ENCODE measurements at regions not wholly inside any gene's neighbourhood (a gene's known extent, or its start where the extent isn't known, plus 50 kb on each side); places are given as distances from the start of the nearest gene placed in this dataset.

- intact Hi-C loops (cut with micrococcal nuclease) = no loop called here
- no peaks in the 10 kb centered on the region for H3K9me3 ChIP-seq (replicated peaks; ENCODE audit: control insufficient read depth, insufficient read depth, low read length)
- no peaks in the 10 kb centered on the region for H3K9me1 ChIP-seq (replicated peaks; ENCODE audit: control insufficient read depth, extremely low read depth, insufficient read depth, low read length)
- no peaks in the 10 kb centered on the region for H3K4me1 ChIP-seq (ENCODE audit: control insufficient read depth, extremely low read depth, insufficient read depth, low read length)
- BruUV-seq (replicated peaks) = no TSS peak
- dilution Hi-C loops (cut with MboI; ENCODE audit: extremely low pct_ligation_motif_present, low sequenced_read_pairs) = no loop called here
- DNase-seq (ENCODE audit: low read depth, low spot score) = no peak
- H2AFZ ChIP-seq (ENCODE audit: low read depth, low read length) = no peak overlapping the region
- no peak overlapping the region for H3K27ac ChIP-seq (ENCODE audit: insufficient read depth, low read depth, low read length)
- no peak overlapping the region for H3K4me2 ChIP-seq (ENCODE audit: insufficient read depth, low read length)
- FAIRE-seq = no peak
- ChIA-PET CTCF (interaction anchor here (1.4 kb wide), 1 partner anchor 15 kb away, joined by 3 read pairs; no protein-coding TSS in a partner anchor), POLR2A (no interaction called here)
- no peak overlapping the region for H3K9ac ChIP-seq (replicated peaks; ENCODE audit: extremely low read depth, insufficient read depth, low read length)
- no peaks in the 10 kb centered on the region for H4K20me1 ChIP-seq (replicated peaks; ENCODE audit: control insufficient read depth, extremely low read depth, insufficient read depth, low read length)
- H3K27me3 ChIP-seq (ENCODE audit: control insufficient read depth in 2 of 2, insufficient read depth in 2 of 2, low read length in 2 of 2) = no peaks in the 10 kb centered on the region
- H3K79me2 ChIP-seq (ENCODE audit: control insufficient read depth, insufficient read depth, low read length) = no peaks in the 10 kb centered on the region
- no peak overlapping the region for H3K4me3 ChIP-seq (replicated peaks in 1 of 3; ENCODE audit: insufficient read depth in 1 of 3, low read depth in 1 of 3, low read length in 3 of 3)
- no peaks in the 10 kb centered on the region for H3K36me3 ChIP-seq (ENCODE audit: control insufficient read depth in 2 of 2, extremely low read depth in 1 of 2, insufficient read depth in 2 of 2, low read length in 2 of 2)
- TF ChIP-seq EZH2 (IDR thresholded peaks at IDR 0.05; ENCODE audit: borderline replicate concordance, low read depth, low read length, severe bottlenecking) = no peak
- no peak for TF ChIP-seq GATA2 (IDR thresholded peaks at IDR 0.05; ENCODE audit: insufficient read depth, insufficient read length, low read depth, low read length)
Measured at GRCh38 chr5:103718108-103718507, 155.5 kb upstream of the NUDT12 start.

- Histone ChIP-seq H3K4me1 (ENCODE audit: control insufficient read depth, extremely low read depth, insufficient read depth, low read length) (no peaks in the 10 kb centered on the region), H3K4me3 (replicated peaks in 1 of 3; ENCODE audit: insufficient read depth in 1 of 3, low read depth in 1 of 3, low read length in 3 of 3) (no peak overlapping the region), H3K9me1 (replicated peaks; ENCODE audit: control insufficient read depth, extremely low read depth, insufficient read depth, low read length) (no peaks in the 10 kb centered on the region), H3K36me3 (ENCODE audit: control insufficient read depth in 2 of 2, extremely low read depth in 1 of 2, insufficient read depth in 2 of 2, low read length in 2 of 2) (no peaks in the 10 kb centered on the region), H2AFZ (ENCODE audit: low read depth, low read length) (no peak overlapping the region), H3K9me3 (replicated peaks; ENCODE audit: control insufficient read depth, insufficient read depth, low read length) (no peaks in the 10 kb centered on the region), H3K4me2 (ENCODE audit: insufficient read depth, low read length) (no peak overlapping the region), H4K20me1 (replicated peaks; ENCODE audit: control insufficient read depth, extremely low read depth, insufficient read depth, low read length) (no peaks in the 10 kb centered on the region), H3K9ac (replicated peaks; ENCODE audit: extremely low read depth, insufficient read depth, low read length) (no peak overlapping the region), H3K79me2 (ENCODE audit: control insufficient read depth, insufficient read depth, low read length) (no peaks in the 10 kb centered on the region), H3K27me3 (ENCODE audit: control insufficient read depth in 2 of 2, insufficient read depth in 2 of 2, low read length in 2 of 2) (no peaks in the 10 kb centered on the region), H3K27ac (ENCODE audit: insufficient read depth, low read depth, low read length) (no peak overlapping the region)
- dilution Hi-C loops (cut with MboI; ENCODE audit: extremely low pct_ligation_motif_present, low sequenced_read_pairs) = no loop called here
- DNase-seq (ENCODE audit: low read depth, low spot score) (no peak), FAIRE-seq (no peak)
- POLR2A ChIA-PET = no interaction called here
- no peak for TF ChIP-seq MYC (IDR thresholded peaks at IDR 0.05; ENCODE audit: low read depth, low read length)
- no peak for TF ChIP-seq POLR2AphosphoS5 (IDR thresholded peaks at IDR 0.05; ENCODE audit: insufficient read depth, low read depth, low read length)
- no peak for TF ChIP-seq GATA2 (IDR thresholded peaks at IDR 0.05; ENCODE audit: insufficient read depth, insufficient read length, low read depth, low read length)
- TF ChIP-seq, protein P1, sequence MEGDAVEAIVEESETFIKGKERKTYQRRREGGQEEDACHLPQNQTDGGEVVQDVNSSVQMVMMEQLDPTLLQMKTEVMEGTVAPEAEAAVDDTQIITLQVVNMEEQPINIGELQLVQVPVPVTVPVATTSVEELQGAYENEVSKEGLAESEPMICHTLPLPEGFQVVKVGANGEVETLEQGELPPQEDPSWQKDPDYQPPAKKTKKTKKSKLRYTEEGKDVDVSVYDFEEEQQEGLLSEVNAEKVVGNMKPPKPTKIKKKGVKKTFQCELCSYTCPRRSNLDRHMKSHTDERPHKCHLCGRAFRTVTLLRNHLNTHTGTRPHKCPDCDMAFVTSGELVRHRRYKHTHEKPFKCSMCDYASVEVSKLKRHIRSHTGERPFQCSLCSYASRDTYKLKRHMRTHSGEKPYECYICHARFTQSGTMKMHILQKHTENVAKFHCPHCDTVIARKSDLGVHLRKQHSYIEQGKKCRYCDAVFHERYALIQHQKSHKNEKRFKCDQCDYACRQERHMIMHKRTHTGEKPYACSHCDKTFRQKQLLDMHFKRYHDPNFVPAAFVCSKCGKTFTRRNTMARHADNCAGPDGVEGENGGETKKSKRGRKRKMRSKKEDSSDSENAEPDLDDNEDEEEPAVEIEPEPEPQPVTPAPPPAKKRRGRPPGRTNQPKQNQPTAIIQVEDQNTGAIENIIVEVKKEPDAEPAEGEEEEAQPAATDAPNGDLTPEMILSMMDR (IDR thresholded peaks at IDR 0.05; ENCODE audit: extremely low read depth in 1 of 2, insufficient read depth in 1 of 2, low read depth in 1 of 2, low read length in 2 of 2) = no peak
- TF ChIP-seq EZH2 (IDR thresholded peaks at IDR 0.05; ENCODE audit: borderline replicate concordance, low read depth, low read length, severe bottlenecking) = no peak
- no peak for TF ChIP-seq MAX (IDR thresholded peaks at IDR 0.05; ENCODE audit: insufficient read depth, insufficient read length)
- TF ChIP-seq FOS (IDR thresholded peaks at IDR 0.05; ENCODE audit: borderline replicate concordance, insufficient read depth, low read length) = no peak
- TF ChIP-seq POLR2A (IDR thresholded peaks at IDR 0.05; ENCODE audit: low read depth, low read length) = no peak
- TF ChIP-seq JUN (IDR thresholded peaks at IDR 0.05; ENCODE audit: borderline replicate concordance, insufficient read depth, insufficient read length, low read depth) = no peak
- BruUV-seq (replicated peaks) = no TSS peak
- CTCF ChIA-PET = no interaction called here
- intact Hi-C loops (cut with micrococcal nuclease) = no loop called here
Measured at GRCh38 chr5:103708601-103709000, 146.0 kb upstream of the NUDT12 start.

All from endothelial cell of umbilical vein (primary cell).